ENCODE measurements at regions not wholly inside any gene's neighbourhood (a gene's known extent, or its start where the extent isn't known, plus 50 kb on each side); places are given as distances from the start of the nearest gene placed in this dataset.

- H3K27me3 ChIP-seq = no peaks in the 10 kb centered on the region
- H3K9me3 ChIP-seq = no peaks in the 10 kb centered on the region
- intact Hi-C loops (cut with DNase I) = loop anchor here in 1 of 2 donors (10.0 kb wide), 1 partner anchor 657 kb away; no protein-coding TSS in a partner anchor
- no peaks in the 10 kb centered on the region for H3K4me1 ChIP-seq
- no peak overlapping the region for H3K27ac ChIP-seq
- no peaks in the 10 kb centered on the region for H3K36me3 ChIP-seq
- ATAC-seq = no peak
- no peak for TF ChIP-seq POLR2A (IDR thresholded peaks at IDR 0.05)
- no peak for TF ChIP-seq CTCF (IDR thresholded peaks at IDR 0.05)
- H3K4me3 ChIP-seq = no peak overlapping the region
- DNase-seq = no peak
- WGBS (ENCODE audit: insufficient coverage, low coverage, low lambda C conversion rate, missing lambda C conversion rate) = 43% methylated on average over 3 of the region's 3 CpGs
Measured at GRCh38 chr5:5887833-5888232, 465.4 kb downstream of the ICE1 start.

GRCh38 chr5:5886812-5887486, 464.5 kb downstream of the ICE1 start:
- Histone ChIP-seq H3K4me1 (no peaks in the 10 kb centered on the region), H3K9me3 (no peaks in the 10 kb centered on the region), H3K4me3 (no peak overlapping the region), H3K27ac (no peak overlapping the region), H3K27me3 (no peaks in the 10 kb centered on the region), H3K36me3 (no peaks in the 10 kb centered on the region)
- ATAC-seq = peak; percentile 93 to 97 (median 96)
- intact Hi-C loops (cut with DNase I) = loop anchor here in 1 of 2 donors (10.0 kb wide), 1 partner anchor 658 kb away; no protein-coding TSS in a partner anchor
- WGBS (ENCODE audit: insufficient coverage, low coverage, low lambda C conversion rate, missing lambda C conversion rate) = 9% methylated on average over 17 of the region's 42 CpGs
- TF ChIP-seq CTCF (IDR thresholded peaks at IDR 0.05) = peak; percentile 50 to 77 (median 69)
- TF ChIP-seq POLR2A (IDR thresholded peaks at IDR 0.05) = no peak
- peak; percentile 43 to 64 (median 63) for DNase-seq

- intact Hi-C loops (cut with DNase I) = loop anchor here in 1 of 2 donors (10.0 kb wide), 1 partner anchor 658 kb away; no protein-coding TSS in a partner anchor
- H3K4me1 ChIP-seq = no peaks in the 10 kb centered on the region
- no peak overlapping the region for H3K27ac ChIP-seq
- H3K9me3 ChIP-seq = no peaks in the 10 kb centered on the region
- ATAC-seq (no peak), DNase-seq (no peak)
- no peaks in the 10 kb centered on the region for H3K36me3 ChIP-seq
- WGBS (ENCODE audit: insufficient coverage, low coverage, low lambda C conversion rate, missing lambda C conversion rate) = 0% methylated on average over 1 of the region's 20 CpGs
- H3K4me3 ChIP-seq = no peak overlapping the region
- no peaks in the 10 kb centered on the region for H3K27me3 ChIP-seq
- TF ChIP-seq CTCF (IDR thresholded peaks at IDR 0.05) (no peak), POLR2A (IDR thresholded peaks at IDR 0.05) (no peak)
Measured at GRCh38 chr5:5886353-5886752, 463.9 kb downstream of the ICE1 start.

GRCh38 chr5:5885782-5886181, 463.3 kb downstream of the ICE1 start:
- Histone ChIP-seq H3K4me1 (no peaks in the 10 kb centered on the region), H3K27ac (no peak overlapping the region), H3K36me3 (no peaks in the 10 kb centered on the region), H3K4me3 (no peak overlapping the region), H3K27me3 (no peaks in the 10 kb centered on the region), H3K9me3 (no peaks in the 10 kb centered on the region)
- ATAC-seq (no peak), DNase-seq (no peak)
- WGBS (ENCODE audit: insufficient coverage, low coverage, low lambda C conversion rate, missing lambda C conversion rate) = no CpG with 5 or more reads among the region's 8 CpGs
- TF ChIP-seq POLR2A (IDR thresholded peaks at IDR 0.05) = no peak
- TF ChIP-seq CTCF (IDR thresholded peaks at IDR 0.05) = no peak
- intact Hi-C loops (cut with DNase I) = loop anchor here in 1 of 2 donors (10.0 kb wide), 1 partner anchor 659 kb away; no protein-coding TSS in a partner anchor
